Ovary (tissue), 7 donors: ENCODE measurements at regions not wholly inside any gene's neighbourhood (a gene's known extent, or its start where the extent isn't known, plus 50 kb on each side); places are given as distances from the start of the nearest gene placed in this dataset.

Experiments
- DNase-seq, 5 donors: peaks; one replicate each; pipeline ENCODE4 v3.0.0-alpha.2; 2019 to 2020
- H3K27ac ChIP-seq, 2 donors: fragments of 200-600 bp; one replicate each; pipeline versions ENCODE4 v1.5.1 to v1.8.0; 2019 to 2022
- H3K27me3 ChIP-seq: fragments of 200-600 bp; one replicate; pipeline ENCODE4 v1.8.0; 2022
- H3K36me3 ChIP-seq: fragments of 200-600 bp; sonication (generic); one replicate; pipeline ENCODE4 v1.5.1; 2019
- H3K4me1 ChIP-seq: one replicate; pipeline ENCODE4 v1.8.1; 2013; ENCODE audit warnings: mild to moderate bottlenecking, moderate library complexity; ENCODE audit not compliant: insufficient read depth
- H3K4me3 ChIP-seq: fragments of 200-600 bp; sonication (generic); one replicate; pipeline ENCODE4 v1.5.1; 2017
- H3K9me3 ChIP-seq, 2 donors: fragments of 200-600 bp in 1 of 2; sonication (generic) in 1 of 2; one replicate each; pipeline versions ENCODE4 v1.5.1 to v1.8.1; 2013 to 2019; ENCODE audit warnings: mild to moderate bottlenecking in 1 of 2, moderate library complexity in 1 of 2
- EP300 ChIP-seq: sonication (generic); formaldehyde crosslinking; IDR thresholded peaks from one replicate; pipeline ENCODE4 v1.6.1; 2017; ENCODE audit warnings: antibody characterized with exemption
- POLR2A ChIP-seq: fragments of 450-650 bp; IDR thresholded peaks from one replicate; pipeline ENCODE4 v1.6.1; 2017; ENCODE audit warnings: antibody characterized with exemption, mild to moderate bottlenecking, moderate library complexity
- WGBS, 3 donors: extraction: QIAGEN DNeasy Blood & Tissue Kit in 1 of 3; methylation state at CpG; one replicate each; pipeline versions ENCODE4 v1.1.5 to v1.1.7; 2013 to 2017; 5-methylcytosine and 5-hydroxymethylcytosine counted together
- intact Hi-C, 4 donors: fragments of 100-400 bp; cut with DNase I; formaldehyde crosslinking; loops; one replicate each; pipeline versions ENCODE4 v1.11.0 to v1.15.1; 2022 to 2023
- TF ChIP-seq, protein P1 (sequence below), 3 donors: fragments of 450-650 bp in 2 of 3; fragments of 200-600 bp in 1 of 3; IDR thresholded peaks; one replicate each; pipeline versions ENCODE4 v1.5.1 to v1.8.0; 2016 to 2022; ENCODE audit warnings: antibody characterized with exemption in 3 of 3, mild to moderate bottlenecking in 1 of 3
- donor health status: DM: no; HTN: no; CAD: no; lungs with moderate emphysema.
- donor health status: DM: no; HTN: no; CAD: no.
- donor health status: Bipolar disorder and iron deficiency.
- donor health status: DM: no; HTN: no; CAD: no.
- donor health status: DM: yes; HTN: yes; CAD: no.

DNA sequence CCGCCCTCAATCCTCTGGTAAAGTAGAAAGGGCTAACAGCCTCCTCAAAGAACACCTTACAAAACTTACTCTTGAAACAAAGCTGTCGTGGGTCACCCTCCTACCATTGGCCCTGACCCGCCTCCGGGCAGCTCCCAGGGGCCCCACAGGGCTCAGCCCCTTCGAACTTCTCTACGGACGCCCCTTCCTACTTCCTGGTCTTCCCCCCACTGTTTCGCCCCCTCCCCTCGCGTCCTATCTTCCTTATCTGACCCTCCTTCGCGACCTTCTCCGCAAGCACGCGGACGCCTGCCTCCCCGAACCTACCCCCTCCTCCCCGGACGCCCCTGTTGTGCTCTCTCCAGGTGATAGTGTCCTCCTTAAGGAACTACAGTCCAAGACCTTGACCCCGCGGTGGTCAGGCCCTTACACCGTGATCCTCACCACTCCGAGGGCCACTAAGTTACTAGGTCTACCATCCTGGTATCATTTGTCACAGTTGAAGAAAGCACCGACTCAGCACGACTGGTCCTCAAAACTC, 963.1 kb downstream of the RPA4 start:
- intact Hi-C loops: no loop called here
- Histone ChIP-seq H3K36me3 (no peaks in the 10 kb centered on the region), H3K9me3 (no peaks in the 10 kb centered on the region), H3K4me1 (no peaks in the 10 kb centered on the region), H3K4me3 (no peak overlapping the region), H3K27me3 (no peaks in the 10 kb centered on the region), H3K27ac (no peak overlapping the region)
- TF ChIP-seq, protein P1, sequence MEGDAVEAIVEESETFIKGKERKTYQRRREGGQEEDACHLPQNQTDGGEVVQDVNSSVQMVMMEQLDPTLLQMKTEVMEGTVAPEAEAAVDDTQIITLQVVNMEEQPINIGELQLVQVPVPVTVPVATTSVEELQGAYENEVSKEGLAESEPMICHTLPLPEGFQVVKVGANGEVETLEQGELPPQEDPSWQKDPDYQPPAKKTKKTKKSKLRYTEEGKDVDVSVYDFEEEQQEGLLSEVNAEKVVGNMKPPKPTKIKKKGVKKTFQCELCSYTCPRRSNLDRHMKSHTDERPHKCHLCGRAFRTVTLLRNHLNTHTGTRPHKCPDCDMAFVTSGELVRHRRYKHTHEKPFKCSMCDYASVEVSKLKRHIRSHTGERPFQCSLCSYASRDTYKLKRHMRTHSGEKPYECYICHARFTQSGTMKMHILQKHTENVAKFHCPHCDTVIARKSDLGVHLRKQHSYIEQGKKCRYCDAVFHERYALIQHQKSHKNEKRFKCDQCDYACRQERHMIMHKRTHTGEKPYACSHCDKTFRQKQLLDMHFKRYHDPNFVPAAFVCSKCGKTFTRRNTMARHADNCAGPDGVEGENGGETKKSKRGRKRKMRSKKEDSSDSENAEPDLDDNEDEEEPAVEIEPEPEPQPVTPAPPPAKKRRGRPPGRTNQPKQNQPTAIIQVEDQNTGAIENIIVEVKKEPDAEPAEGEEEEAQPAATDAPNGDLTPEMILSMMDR (IDR thresholded peaks at IDR 0.05): no peak
- TF ChIP-seq EP300 (no peak), POLR2A (no peak)
- 94% methylated on average over 25 of the region's 25 CpGs for WGBS, 3 donors
- DNase-seq: no peak

DNA sequence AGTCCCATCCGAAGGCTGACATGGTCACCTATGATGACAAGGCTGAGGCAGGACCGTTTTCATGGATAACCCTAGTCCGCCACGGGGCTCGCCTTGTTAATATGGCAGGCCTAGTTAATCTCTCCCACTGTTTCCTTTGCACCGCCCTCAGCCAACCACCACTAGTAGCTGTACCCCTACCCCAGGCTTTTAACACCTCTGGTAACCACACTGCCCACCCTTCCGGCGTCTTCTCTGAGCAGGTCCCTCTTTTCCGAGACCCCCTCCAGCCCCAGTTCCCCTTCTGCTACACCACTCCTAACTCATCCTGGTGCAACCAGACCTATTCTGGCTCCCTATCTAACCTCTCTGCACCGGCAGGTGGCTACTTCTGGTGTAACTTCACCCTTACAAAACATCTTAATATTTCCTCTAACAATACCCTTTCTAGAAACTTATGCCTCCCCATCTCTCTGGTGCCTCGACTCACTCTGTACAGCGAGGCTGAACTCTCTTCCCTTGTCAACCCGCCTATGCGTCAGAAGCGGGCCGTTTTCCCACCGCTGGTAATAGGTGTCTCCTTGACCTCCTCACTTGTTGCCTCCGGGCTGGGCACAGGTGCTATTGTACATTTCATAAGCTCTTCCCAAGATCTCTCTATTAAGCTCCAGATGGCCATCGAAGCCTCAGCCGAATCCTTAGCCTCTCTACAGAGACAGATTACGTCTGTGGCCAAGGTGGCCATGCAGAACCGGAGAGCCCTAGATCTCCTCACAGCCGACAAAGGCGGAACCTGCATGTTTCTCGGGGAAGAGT, 964.4 kb downstream of the RPA4 start:
- Histone ChIP-seq H3K36me3 (no peaks in the 10 kb centered on the region), H3K9me3 (no peaks in the 10 kb centered on the region), H3K27ac (no peak overlapping the region), H3K4me1 (no peaks in the 10 kb centered on the region), H3K4me3 (no peak overlapping the region), H3K27me3 (no peaks in the 10 kb centered on the region)
- WGBS, 3 donors: 91 to 92% (median 91%) methylated on average over 25 of the region's 25 CpGs
- TF ChIP-seq, protein P1 (IDR thresholded peaks at IDR 0.05): no peak
- TF ChIP-seq POLR2A (no peak), EP300 (no peak)
- no peak for DNase-seq
- intact Hi-C loops: no loop called here

DNA sequence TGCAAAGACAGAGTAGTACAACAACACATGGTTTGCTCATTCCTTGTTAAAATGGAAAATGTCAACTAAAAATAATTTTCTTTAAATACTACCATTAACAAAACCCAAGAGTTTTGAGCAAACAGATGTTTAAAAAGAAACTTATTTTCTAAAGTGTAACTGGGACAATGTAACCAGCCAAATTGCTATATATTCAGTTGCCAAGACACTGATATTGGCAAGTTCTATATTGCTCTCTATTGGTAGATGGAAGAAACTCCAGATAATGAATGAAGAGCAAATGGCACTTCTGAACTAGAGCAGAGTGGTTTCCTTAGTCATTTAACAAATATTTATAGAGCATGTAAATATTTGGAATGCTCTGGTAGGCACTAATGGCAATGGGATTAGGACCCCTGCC, 966.2 kb downstream of the RPA4 start:
- Histone ChIP-seq H3K9me3 (no peaks in the 10 kb centered on the region), H3K36me3 (no peaks in the 10 kb centered on the region), H3K27ac (no peak overlapping the region), H3K4me1 (no peaks in the 10 kb centered on the region), H3K4me3 (no peak overlapping the region), H3K27me3 (no peaks in the 10 kb centered on the region)
- intact Hi-C loops: no loop called here
- DNase-seq: no peak
- no peak for TF ChIP-seq EP300
- TF ChIP-seq POLR2A: no peak
- TF ChIP-seq, protein P1 (IDR thresholded peaks at IDR 0.05): no peak

DNA sequence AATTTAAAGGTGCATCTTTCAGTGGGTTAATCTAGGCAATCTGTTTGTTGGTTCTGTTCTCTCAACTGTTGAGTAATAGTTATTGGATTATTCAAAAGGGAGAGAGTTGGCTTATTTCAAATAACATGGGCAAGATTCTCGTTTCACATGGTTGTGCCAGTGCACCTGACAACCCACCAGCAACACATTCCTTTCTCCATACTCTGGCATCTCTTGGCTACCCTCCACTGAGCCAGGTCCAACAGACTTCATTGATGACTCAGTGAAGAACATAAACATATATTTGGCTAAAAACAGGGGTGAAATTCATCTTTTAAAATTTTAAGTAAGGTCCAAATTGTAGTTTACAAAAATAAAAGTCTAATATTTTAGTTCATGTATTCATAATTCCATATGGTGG, 967.2 kb downstream of the RPA4 start:
- DNase-seq: no peak
- H3K36me3 ChIP-seq: no peaks in the 10 kb centered on the region
- TF ChIP-seq EP300 (no peak), POLR2A (no peak)
- TF ChIP-seq, protein P1 (IDR thresholded peaks at IDR 0.05): no peak
- no peaks in the 10 kb centered on the region for H3K4me1 ChIP-seq
- H3K9me3 ChIP-seq: no peaks in the 10 kb centered on the region
- H3K27me3 ChIP-seq: no peaks in the 10 kb centered on the region
- H3K4me3 ChIP-seq: no peak overlapping the region
- no peak overlapping the region for H3K27ac ChIP-seq
- intact Hi-C loops: no loop called here
- WGBS, 3 donors: 34 to 51% (median 47%) methylated on average over 1 of the region's 1 CpG
